ENCODE measurements at regions not wholly inside any gene's neighbourhood (a gene's known extent, or its start where the extent isn't known, plus 50 kb on each side); places are given as distances from the start of the nearest gene placed in this dataset.

GRCh38 chr1:168949672-168950071 is 156.8 kb upstream of the ATP1B1 start:
- no peak for TF ChIP-seq ARNTL (CRISPR knock-in tag; IDR thresholded peaks at IDR 0.05; ENCODE audit: borderline replicate concordance, low read depth)
- TF ChIP-seq, protein P1, sequence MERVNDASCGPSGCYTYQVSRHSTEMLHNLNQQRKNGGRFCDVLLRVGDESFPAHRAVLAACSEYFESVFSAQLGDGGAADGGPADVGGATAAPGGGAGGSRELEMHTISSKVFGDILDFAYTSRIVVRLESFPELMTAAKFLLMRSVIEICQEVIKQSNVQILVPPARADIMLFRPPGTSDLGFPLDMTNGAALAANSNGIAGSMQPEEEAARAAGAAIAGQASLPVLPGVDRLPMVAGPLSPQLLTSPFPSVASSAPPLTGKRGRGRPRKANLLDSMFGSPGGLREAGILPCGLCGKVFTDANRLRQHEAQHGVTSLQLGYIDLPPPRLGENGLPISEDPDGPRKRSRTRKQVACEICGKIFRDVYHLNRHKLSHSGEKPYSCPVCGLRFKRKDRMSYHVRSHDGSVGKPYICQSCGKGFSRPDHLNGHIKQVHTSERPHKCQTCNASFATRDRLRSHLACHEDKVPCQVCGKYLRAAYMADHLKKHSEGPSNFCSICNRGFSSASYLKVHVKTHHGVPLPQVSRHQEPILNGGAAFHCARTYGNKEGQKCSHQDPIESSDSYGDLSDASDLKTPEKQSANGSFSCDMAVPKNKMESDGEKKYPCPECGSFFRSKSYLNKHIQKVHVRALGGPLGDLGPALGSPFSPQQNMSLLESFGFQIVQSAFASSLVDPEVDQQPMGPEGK (CRISPR knock-in tag; IDR thresholded peaks at IDR 0.05; ENCODE audit: borderline replicate concordance): no peak
- TF ChIP-seq ISL1 (CRISPR knock-in tag; IDR thresholded peaks at IDR 0.05): no peak
- TF ChIP-seq OSR1 (CRISPR knock-in tag; IDR thresholded peaks at IDR 0.05): no peak
- TF ChIP-seq RARB (CRISPR knock-in tag; IDR thresholded peaks at IDR 0.05): no peak
- no peak for TF ChIP-seq POU6F1 (CRISPR knock-in tag; IDR thresholded peaks at IDR 0.05; ENCODE audit: borderline replicate concordance, low read depth)
- TF ChIP-seq CSDC2 (CRISPR knock-in tag; IDR thresholded peaks at IDR 0.05): no peak
- no peak for TF ChIP-seq ZFP3 (CRISPR knock-in tag; IDR thresholded peaks at IDR 0.05)
